Activated CD4-positive, alpha-beta T cell treated with anti-CD3 and anti-CD28 coated beads for 48 hours (primary cell): ENCODE measurements at regions not wholly inside any gene's neighbourhood (a gene's known extent, or its start where the extent isn't known, plus 50 kb on each side); places are given as distances from the start of the nearest gene placed in this dataset.
"Not testable (repeated sequence)": the region's sequence is repeated elsewhere in the genome, so short reads cannot be mapped to it uniquely, and the experiment has no call there.

ENCODE experiments used
- DNase-seq: peaks from one replicate; pipeline ENCODE4 v3.0.0-alpha.2; 2020

DNA sequence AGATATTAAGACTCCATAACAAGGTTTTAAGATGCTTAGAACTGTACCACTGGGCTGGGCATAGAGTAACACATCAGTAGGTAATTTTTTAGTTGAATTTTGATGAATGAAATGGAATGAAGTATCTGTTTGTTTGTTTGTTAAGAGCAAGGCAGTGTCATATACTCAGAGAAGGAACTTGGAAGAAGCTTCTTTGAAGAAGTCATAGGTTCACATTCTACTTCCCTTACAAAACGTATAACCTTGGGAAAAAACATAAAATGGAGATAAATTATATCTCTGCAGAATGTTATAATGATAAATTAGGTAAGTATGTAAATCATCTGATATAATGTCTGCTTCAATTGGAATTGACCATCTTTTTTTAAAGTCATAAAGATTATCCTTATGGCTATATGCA lies 122.1 kb upstream of the SLC39A10 start:
- no peak for DNase-seq

DNA sequence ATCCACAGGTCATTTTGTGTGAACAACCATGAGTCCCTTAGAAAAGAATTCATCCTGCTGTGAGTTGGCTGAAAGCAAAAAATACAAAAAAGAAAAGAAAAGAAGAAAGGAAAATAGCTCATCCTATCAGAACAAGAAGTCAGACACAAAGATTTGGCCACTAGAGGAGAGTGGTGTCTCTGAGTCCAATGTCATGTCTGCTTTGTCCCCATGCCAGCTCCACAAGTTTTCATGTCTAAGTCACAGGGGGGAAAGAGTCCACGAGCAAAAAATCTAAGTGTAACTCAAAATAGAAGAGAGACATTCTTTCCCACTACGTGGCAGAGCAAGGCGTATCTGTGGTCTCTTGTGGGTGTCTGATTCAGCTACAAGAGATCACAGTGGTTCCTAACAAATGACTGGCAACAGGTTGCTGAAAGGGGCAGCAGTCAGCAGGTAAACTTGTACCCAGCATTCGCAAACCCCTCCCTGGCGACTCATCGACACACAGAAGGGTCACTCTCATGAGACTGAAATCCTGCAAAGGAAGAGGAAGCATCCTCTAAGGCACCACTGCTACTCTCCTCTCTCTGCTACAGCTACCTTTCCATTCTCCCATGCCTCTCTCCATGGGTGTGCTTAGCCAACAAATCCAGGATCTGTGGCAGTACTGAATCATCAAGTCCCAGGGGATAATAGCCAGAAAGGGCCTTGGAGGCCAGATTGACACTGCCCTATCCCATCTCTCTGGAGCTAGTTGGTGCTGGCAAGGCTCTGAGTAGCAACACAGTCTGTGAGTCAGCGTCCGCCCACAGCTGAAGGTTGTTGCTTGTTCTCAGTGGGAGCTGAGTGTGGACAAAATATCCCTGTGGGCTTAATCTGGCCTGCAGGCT lies 123.0 kb upstream of the SLC39A10 start:
- DNase-seq = peak; percentile 84

DNA sequence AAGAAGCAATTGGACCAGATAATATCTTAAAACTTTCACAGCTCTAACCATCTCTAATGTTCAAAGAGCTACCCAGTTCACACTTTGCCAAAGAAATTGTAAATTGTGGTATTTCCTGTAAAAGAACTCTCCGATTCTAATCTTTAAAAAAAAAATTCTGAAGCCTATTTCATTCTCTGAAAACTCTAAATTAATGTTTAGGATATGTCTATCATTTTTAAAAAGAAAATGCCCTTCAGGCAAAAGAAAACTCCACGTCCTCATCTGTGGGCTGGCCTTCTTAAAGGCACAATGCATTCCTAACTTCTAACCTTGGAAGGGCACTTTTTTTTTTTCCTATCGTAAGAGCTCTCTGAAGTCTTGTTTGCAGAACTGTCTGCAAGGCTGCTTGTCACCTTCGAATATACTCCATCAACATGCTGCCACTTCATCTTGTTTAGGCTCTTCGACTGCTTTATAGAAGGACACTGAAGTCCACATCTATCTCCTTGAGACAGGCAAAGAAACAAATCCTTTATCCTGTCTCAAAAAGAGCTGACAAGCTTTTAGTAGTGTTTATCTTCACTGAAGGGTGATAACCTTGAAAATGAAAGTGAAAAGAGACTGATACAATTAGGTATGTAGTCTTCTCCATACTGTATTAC lies 124.3 kb upstream of the SLC39A10 start:
- no peak for DNase-seq

DNA sequence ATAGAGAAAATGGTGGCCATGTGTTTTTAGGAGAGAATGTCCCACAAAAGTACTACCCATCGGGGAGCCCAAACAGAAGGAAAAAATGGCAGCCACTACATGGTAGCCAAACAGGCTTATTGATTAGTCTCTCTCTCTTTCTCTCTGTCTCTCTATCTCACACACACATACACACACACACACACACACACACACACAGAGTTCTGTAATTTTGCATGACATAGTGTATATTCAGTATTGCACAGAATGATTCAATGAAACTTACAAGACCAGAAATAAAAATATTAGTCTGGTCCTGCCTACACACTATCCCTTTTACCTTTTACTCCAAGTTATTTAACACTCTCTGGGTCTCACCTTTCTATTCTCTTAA lies 124.8 kb upstream of the SLC39A10 start:
- DNase-seq = no peak

DNA sequence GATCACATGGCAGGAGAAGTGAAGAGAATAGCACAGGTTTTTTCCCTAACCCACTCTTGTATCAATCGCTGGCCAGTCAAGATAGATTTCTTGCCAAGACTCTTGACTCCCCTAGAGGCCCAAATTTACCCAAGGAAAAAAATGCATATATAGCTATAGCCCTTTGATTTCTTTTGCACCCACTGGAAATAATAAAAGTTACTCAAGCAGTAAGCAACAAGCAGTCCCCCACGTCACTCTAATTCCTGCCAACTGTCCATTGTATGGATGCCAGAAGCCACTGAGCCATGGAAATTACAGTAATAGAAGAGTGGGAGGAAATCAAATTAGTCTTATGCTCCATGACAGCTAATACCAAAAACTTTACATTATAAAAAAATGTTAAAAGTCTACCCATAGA lies 125.3 kb upstream of the SLC39A10 start:
- no peak for DNase-seq

DNA sequence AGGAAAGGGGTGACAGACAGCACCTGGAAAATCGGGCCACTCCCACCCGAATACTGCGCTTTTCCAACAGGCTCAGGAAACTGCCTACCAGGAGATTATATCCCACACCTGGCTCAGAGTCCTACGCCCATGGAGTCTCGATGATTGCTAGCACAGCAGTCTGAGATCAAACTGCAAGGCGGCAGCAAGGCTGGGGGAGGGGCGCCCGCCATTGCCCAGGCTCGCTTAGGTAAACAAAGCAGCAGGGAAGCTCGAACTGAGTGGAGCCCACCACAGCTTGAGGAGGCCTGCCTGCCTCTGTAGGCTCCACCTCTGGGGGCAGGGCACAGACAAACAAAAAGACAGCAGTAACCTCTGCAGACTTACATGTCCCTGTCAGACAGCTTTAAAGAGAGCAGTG lies 133.8 kb upstream of the SLC39A10 start:
- not testable (repeated sequence) for DNase-seq

DNA sequence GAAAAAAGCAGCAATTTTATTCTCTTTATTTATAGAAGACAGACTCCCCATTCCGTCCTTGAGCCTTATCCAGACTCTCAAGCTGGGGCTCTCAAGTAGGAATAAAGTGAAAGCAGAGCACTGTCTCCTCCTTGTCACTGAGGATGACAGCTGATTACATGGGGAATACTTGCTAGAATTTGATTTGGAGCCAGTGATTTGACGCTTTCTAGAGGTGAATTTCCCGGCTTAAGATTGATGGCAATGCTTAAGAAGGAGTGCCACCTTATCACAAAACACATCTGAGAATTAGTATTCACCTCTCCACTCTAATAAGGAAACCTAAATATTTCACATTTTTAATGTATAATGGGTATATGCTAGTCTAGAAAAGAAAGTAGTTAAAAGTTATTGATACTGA lies 135.4 kb upstream of the SLC39A10 start:
- DNase-seq = no peak

DNA sequence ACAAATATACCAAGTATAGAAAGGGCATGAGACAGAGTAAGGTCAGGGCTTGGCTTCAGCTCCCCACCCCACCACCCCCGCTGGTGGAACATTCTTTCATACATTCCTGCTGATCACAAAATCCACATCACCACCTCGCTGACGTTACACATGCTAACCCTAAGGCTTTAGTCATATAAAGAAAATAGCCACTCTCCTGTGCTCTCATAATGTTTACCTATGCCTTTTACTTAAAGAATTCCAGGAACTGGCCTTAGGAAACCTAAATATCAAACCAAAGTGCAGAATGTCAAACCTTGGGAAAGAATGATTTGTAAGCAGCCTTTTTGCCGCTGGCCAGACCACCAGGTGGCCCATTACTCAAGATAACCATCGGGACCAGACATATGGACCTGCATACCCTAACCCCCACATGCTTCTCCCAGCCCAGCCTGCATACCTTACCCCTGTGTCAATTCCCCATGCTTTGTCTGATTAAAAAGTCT lies 136.3 kb upstream of the SLC39A10 start:
- no peak for DNase-seq

DNA sequence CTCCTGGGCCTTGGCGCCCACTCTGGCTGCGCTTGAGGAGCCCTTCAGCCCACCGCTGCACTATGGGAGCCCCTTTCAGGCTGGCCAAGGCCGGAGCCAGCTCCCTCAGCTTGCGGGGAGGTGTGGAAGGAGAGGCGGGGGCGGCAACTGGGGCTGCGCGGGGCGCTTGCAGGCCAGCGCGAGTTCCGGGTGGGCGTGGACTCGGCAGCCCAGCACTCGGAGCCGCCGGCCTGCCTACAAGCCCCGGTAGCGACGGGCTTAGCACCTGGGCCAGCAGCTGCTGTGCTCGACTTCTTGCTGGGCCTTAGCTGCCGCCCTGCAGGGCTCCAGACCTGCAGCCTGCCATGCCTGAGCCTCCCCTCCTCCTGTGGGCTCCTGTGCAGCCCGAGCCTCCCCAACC lies 141.5 kb upstream of the SLC39A10 start:
- DNase-seq = no peak

DNA sequence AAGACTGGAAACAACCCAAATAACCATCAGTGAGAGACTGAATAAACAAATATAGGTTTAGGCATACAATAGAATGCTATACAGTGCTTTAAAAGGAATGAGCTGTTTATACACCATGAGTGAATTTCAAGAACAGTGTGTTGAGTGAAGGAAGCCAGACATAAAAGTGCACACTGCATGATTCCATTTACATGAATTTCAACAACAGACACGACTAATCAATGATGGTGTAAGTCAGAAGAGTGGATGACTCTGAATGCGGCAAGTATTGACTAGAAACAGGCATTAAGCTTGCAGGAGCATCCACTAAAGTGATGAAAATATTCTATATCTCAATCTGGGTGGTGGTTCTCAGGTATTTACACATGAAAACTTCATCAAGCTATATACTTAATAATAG lies 142.7 kb upstream of the SLC39A10 start:
- DNase-seq = no peak

DNA sequence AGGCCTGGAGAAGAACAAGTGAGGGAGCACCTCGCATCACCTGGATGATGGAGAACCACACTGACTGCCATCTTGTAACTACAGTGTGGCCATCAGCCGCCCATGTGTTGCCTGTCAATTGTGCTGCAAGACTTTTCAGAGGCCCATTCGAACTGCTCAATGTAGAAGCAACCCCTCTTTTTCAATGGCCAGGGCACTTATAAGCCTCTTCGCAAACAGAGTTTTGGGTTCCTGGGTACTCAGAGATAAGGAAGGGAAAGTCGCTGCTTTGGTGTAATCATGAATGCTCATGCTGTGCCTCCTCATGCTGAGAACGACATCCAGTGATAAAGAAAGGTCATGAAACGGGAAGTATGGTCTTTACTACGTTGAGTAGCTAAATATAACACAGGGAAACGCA lies 143.9 kb upstream of the SLC39A10 start:
- no peak for DNase-seq

DNA sequence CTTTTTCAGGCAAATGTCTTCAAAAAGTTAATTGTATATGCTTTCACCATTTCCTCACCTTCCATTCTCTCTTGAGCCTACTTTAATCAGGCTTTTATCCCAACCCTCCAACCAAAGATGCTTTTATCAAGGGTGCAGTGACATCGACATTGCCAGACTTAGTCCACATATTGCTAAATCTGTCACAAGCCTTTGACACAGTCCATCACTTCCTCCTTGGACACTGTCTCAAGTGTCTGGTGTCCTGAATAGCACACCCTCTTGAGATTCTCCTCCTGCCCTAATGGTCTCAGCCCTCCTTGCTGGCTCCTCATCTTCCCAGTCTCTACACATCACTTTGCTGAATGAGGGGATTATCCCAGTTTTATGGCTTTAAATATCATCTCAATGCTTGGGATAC lies 147.5 kb upstream of the SLC39A10 start:
- no peak for DNase-seq

DNA sequence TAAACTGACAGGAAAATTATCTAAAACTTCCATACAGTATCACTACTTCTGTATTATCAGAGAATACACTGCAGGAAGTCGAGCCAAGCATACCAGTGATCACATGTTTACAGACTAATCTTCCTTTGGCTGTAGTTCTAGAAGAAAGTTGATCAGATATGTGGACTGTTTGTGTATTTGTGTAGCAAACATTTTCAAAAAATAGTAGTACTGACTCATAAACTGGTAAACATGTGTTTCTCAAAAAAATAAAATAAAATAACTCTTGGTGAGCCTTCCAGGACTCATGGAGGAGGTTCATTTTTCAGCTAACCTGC lies 148.9 kb upstream of the SLC39A10 start:
- DNase-seq = no peak

DNA sequence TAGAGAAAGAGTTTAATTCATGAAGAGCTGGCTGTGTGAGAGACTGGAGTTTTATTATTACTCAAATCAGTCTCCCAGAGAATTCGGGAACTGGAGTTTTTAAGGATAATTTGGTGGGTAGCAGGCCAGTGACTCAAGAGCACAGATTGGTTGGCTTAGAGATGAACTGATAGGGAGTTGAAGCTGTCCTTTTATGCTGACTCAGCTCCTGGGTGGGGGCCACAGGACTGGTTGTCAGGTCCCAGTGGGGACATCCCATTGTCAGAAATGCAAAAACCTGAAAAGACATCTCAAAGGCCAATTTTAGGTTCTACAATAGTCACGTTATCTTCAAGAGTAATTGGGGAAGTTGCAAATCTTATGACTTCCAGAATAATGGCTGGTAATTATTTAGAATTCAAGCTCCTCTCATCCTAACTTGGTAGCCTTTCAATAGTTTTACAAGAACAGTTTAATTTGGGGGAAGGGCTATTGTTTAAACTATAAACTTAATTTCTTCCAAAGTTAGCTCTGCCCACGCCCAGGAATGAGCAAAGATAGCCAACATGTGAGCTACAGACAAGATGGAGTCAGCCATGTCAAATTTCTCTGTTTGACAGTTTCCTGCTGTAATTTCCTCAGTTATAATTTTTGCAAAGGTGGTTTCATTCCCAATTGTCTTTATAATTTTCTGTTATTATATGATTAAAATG lies 149.4 kb upstream of the SLC39A10 start:
- no peak for DNase-seq

DNA sequence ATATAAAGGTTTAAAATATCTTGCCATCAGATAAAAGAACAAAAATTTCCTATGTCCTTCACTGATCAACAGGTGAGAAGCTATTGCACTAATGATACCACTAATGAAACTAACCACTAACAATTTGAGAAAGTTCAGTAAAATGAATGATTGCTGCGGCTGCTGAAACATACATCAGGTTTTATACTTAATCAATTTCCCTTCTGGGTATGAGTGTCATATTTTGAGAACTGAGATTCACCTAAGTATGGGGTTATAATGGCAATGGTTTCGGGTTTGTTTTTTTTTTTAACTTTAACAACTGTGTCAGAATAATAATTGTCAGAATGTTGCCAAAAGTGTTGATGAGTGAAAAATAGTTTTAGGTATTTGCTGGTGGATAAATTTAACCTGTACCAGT lies 151.3 kb upstream of the SLC39A10 start:
- DNase-seq = no peak

DNA sequence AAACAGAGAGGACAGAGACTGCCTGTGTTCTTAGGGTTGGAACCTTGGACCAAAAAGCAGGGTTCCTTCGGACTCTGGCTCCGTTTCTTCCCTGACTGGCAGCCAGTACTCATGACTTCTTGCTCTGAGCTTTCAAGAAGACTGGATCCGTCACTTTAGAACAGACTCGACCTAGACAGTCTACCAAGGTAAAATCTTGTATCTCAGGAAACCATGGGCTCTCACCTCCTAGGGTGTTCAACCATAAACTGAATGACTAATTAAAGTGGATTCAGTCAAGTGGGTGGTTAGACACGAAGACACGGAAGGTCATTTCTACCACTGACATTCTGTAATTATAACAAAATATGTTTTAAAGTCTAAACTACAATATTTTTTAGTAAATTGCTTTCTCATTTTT lies 153.8 kb upstream of the SLC39A10 start:
- DNase-seq = no peak

DNA sequence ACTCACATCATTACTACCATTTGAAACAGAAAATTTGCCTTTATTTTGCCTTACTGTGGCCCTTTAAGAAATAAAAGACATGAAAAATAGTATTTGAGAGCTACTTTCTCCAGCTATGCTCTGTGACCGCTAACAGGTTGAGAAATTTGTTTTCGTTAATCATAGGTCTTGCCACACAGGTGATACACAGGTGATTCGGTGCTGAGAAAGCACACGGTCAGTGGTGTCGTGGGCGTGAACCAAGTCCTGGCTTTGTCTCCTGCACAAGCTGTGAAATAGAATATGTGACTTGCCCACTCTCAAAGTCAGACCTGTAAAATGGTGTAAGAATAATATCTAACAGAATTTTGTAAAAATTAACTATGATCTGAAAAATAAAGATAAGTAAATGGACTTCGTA lies 155.3 kb upstream of the SLC39A10 start:
- DNase-seq = no peak

DNA sequence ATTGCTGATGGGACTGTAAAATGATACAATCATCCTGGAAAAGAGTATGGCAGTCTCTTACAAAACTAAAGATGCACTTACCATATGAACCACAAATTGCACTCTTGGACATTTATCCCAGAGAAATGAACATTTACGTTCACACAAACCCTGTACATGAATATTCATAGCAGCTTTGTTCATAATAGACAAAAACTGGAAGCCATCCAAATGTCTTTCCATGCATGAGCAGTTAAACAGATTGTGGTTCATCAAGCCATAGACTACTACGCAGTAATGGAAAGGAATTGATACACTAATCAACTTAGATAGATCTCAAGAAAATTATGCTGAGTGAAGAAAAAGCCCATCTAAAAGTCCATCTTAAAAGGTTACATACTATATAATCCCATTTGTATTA lies 156.1 kb upstream of the SLC39A10 start:
- no peak for DNase-seq

DNA sequence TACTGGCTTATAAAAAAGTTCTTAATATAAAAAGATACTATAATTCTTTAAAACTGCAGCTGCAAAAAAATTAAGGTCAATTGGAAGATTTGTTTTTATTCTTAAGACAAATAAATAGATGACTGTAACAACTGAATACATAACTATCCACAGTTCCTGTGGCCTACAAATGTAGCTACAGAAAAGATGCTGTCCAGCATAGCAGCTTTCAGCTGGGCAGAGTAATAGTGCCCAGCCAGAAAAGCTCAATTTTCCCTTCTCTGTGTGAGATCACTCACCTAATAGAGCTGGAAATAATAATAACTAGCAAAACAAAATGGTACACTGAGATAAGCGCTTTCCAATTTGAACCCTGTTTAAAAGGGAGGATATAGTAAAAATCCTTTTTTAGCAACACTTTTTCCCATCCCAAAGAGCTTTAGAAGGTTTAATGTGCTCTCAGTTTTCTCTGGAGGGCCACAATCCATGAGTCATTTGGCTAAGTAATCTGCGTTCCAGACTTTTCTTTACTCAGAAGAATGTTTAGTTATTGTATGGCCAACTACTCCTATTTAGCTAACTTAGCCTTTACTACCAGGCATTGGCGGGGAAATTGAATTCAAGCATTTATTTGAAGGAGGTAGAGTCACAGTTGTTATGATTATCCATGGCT lies 158.1 kb upstream of the SLC39A10 start:
- no peak for DNase-seq

DNA sequence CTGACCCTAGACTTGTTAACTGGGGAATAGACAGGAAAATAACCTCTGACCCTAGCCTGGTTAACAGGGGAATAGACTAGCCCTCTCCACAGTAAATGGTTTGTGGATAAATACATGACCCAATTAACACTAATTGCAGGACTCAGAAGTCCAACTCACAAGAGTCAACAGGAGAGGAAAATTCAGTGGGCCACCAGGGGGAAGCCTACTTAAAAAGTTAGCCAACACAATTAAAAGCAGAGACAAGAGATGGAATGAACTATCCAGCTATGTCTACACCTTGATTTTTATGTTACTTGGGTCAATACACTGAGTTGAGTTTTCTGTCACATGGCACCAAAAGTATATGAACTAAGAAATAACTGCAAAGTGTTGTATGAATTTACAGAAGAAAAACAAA lies 158.8 kb upstream of the SLC39A10 start:
- peak; percentile 48 for DNase-seq

DNA sequence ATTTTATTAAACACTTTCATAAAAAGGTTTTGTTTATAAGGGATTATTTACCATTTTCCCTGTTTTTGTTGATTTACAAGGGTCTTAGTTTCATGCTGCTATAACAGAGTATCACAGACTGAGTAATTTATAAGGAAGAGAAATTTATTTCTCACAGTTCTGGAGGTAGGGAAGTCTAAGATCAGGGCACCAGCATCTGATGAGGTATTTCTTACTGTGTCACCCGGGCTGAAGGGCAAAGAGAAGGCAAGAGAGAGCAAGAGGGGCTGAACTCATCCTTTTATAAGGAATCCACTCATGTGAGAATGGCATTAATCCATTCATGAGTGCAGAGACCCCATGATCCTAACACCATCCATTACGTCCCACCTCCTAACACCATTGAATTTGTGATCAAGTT lies 160.0 kb upstream of the SLC39A10 start:
- DNase-seq = no peak

DNA sequence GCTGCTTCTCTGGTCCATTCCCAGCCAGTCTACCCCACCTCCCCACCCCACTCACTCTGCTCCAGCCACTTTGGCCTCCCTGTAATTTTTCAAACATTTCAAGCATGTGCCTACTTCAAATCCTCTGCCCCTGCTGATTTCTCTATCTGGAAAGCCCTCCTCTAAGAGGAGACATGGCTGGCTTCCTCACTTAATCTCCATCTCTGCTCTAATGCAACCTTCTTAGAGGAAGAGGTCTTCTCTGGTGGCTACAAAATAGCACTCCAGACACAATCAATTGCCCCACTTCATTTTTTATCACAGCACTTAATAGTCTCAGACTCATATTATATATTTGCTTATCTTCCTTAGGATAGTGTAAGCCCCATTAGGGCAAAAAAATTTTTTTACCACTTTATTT lies 161.1 kb upstream of the SLC39A10 start:
- DNase-seq = no peak

DNA sequence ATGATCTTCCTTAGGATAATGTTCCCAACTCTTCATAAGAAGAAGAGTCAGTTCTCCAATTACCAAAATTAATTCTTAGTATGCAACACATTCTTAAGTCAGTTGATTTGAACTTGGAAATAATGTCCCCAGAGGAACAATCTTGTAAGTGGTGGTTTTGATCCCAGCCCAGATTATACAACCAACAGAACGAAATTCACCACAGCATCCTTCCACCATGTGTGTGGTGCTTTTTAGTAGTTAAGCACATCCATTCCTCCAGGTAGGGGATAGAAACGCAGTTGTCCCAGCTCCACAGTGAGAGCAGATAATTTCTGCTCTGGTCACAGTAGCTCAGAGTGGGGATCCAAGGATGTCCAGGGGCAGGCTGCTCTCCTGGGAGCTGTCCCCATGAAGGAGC lies 161.7 kb upstream of the SLC39A10 start:
- no peak for DNase-seq

DNA sequence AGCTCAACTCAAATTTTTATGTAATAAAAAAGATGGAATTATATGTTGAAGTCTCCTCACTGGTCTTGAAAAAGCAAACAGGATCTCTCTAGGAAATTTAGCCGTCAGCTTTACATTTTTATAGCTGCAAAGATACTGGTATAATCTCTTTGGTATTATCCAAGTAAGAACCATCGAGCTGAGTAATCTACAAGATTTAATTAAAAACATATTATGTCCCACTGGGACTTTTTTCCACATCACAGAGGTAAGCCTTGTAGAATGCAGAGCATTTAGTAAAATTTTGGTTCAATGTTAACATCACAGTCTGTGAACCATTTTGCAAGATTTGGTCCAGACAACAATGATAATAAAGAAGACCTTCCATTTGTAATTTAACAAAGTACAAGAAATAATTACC lies 162.6 kb upstream of the SLC39A10 start:
- no peak for DNase-seq
